GM23248 (cell line): ENCODE measurements at regions not wholly inside any gene's neighbourhood (a gene's known extent, or its start where the extent isn't known, plus 50 kb on each side); places are given as distances from the start of the nearest gene placed in this dataset.

Source experiments
- EZH2 ChIP-seq: fragments of 200-600 bp; sonication (generic); IDR thresholded peaks from 2 replicates; pipeline ENCODE4 v1.6.1; 2018; ENCODE audit warnings: antibody characterized with exemption, mild to moderate bottlenecking; ENCODE audit not compliant: insufficient read depth, poor library complexity, severe bottlenecking
- EZH2phosphoT487 ChIP-seq: fragments of 200-600 bp; sonication (generic); IDR thresholded peaks from 2 replicates; pipeline ENCODE4 v1.6.1; 2018; ENCODE audit warnings: antibody characterized with exemption, moderate library complexity, mild to moderate bottlenecking, low read depth; ENCODE audit not compliant: insufficient read depth

DNA sequence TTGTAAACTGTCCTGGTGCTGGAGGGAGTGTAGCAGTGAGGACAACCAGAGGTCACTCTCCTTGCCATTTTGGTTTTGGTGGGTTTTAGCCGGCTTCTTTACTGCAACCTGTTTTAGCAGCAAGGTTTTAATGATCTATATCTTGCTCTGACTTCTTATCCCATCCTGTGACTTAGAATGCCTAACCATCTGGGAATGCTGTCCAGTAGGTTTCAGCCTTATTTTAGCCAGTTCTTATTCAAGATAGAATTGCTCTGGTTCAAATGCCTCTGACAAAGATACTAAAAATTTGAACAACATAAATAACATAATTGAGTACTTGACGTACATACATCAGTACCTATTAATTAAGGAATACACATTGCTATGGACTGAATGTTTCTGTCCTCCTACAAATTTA is 93.3 kb upstream of the TOM1L1 start:
- TF ChIP-seq EZH2 (no peak), EZH2phosphoT487 (no peak)
